Sigmoid colon (tissue), 6 donors: ENCODE measurements at regions not wholly inside any gene's neighbourhood (a gene's known extent, or its start where the extent isn't known, plus 50 kb on each side); places are given as distances from the start of the nearest gene placed in this dataset.

Experiments used
- DNase-seq: peaks from one replicate; pipeline ENCODE4 v3.0.0-alpha.2; 2019
- H3K27ac ChIP-seq, 4 donors: fragments of 200-600 bp; sonication (generic); one replicate each; pipeline ENCODE4 v1.5.1; 2016 to 2019; ENCODE audit warnings: mild to moderate bottlenecking in 1 of 4
- H3K27me3 ChIP-seq, 3 donors: fragments of 200-600 bp; sonication (generic); one replicate each; pipeline ENCODE4 v1.5.1; 2019; ENCODE audit warnings: mild to moderate bottlenecking in 1 of 3
- H3K36me3 ChIP-seq, 4 donors: fragments of 200-600 bp; sonication (generic); one replicate each; pipeline ENCODE4 v1.5.1; 2016 to 2019
- H3K4me1 ChIP-seq, 4 donors: fragments of 200-600 bp; sonication (generic); one replicate each; pipeline ENCODE4 v1.5.1; 2017 to 2019
- H3K4me3 ChIP-seq, 4 donors: fragments of 200-600 bp; sonication (generic); one replicate each; pipeline ENCODE4 v1.5.1; 2017 to 2019; ENCODE audit warnings: mild to moderate bottlenecking in 2 of 4, moderate library complexity in 1 of 4
- H3K9me3 ChIP-seq, 4 donors: fragments of 200-600 bp in 3 of 4; sonication (generic) in 3 of 4; one replicate each; pipeline versions ENCODE4 v1.5.1 to v1.6.1; 2013 to 2019
- EP300 ChIP-seq, 4 donors: sonication (generic); formaldehyde crosslinking; IDR thresholded peaks; one replicate each; pipeline ENCODE4 v1.6.1; 2017; ENCODE audit warnings: antibody characterized with exemption in 4 of 4
- POLR2A ChIP-seq, 2 donors: fragments of 450-650 bp; IDR thresholded peaks; one replicate each; pipeline ENCODE4 v1.6.1; 2016; ENCODE audit warnings: antibody characterized with exemption in 2 of 2, mild to moderate bottlenecking in 2 of 2, moderate library complexity in 2 of 2
- POLR2AphosphoS5 ChIP-seq, 4 donors: sonication (generic); formaldehyde crosslinking; IDR thresholded peaks; one replicate each; pipeline ENCODE4 v1.6.1; 2017; ENCODE audit warnings: antibody characterized with exemption in 4 of 4
- WGBS, 2 donors: extraction: QIAGEN DNeasy Blood & Tissue Kit; methylation state at CpG; one replicate each; pipeline ENCODE4 v1.1.7; 2013; 5-methylcytosine and 5-hydroxymethylcytosine counted together
- intact Hi-C: fragments of 100-400 bp; cut with DNase I; formaldehyde crosslinking; loops from one replicate; pipeline ENCODE4 v1.15.1; 2023
- TF ChIP-seq, protein P1 (sequence below), 4 experiments: fragments of 450-650 bp in 3 of 4; fragments of 200-600 bp in 1 of 4; IDR thresholded peaks; one replicate each; pipeline ENCODE4 v1.5.1; 2016 to 2019; ENCODE audit warnings: antibody characterized with exemption in 4 of 4, mild to moderate bottlenecking in 3 of 4, moderate library complexity in 2 of 4
- donor health status: healthy with polysubstance abuse.
- donor health status: healthy.

DNA sequence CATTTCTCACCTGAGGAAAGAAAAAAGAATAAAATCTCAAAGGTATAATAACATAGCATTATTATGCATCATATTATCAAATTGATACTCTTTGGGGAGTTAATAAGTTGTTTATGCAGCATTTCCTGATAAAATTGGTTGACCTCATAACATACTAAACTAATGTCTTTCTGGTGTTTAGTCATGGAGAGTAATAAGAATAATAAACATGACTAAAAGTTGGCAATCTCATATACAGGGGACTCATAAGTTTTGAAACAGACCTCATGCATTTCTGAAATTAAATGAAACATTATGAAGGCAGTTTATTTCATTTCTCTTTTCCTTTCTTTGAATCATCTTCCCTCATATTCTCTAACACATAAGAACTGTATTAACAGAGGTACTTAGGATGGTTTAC lies 60.5 kb upstream of the PRDM1 start:
- intact Hi-C loops, result no loop called here
- H3K27ac ChIP-seq, result no peak overlapping the region
- H3K4me1 ChIP-seq, result peaks cover 0 to 13% (median 8%) of the 10 kb centered on the region in 4 donors
- no peak for TF ChIP-seq POLR2A (IDR thresholded peaks at IDR 0.05)
- TF ChIP-seq POLR2AphosphoS5 (IDR thresholded peaks at IDR 0.05), result no peak
- TF ChIP-seq, protein P1, sequence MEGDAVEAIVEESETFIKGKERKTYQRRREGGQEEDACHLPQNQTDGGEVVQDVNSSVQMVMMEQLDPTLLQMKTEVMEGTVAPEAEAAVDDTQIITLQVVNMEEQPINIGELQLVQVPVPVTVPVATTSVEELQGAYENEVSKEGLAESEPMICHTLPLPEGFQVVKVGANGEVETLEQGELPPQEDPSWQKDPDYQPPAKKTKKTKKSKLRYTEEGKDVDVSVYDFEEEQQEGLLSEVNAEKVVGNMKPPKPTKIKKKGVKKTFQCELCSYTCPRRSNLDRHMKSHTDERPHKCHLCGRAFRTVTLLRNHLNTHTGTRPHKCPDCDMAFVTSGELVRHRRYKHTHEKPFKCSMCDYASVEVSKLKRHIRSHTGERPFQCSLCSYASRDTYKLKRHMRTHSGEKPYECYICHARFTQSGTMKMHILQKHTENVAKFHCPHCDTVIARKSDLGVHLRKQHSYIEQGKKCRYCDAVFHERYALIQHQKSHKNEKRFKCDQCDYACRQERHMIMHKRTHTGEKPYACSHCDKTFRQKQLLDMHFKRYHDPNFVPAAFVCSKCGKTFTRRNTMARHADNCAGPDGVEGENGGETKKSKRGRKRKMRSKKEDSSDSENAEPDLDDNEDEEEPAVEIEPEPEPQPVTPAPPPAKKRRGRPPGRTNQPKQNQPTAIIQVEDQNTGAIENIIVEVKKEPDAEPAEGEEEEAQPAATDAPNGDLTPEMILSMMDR (IDR thresholded peaks at IDR 0.05), result no peak
- no peak for TF ChIP-seq EP300 (IDR thresholded peaks at IDR 0.05)
- H3K36me3 ChIP-seq, result no peaks in the 10 kb centered on the region
- H3K27me3 ChIP-seq, result peaks cover 0 to 33% (median 0%) of the 10 kb centered on the region in 3 donors
- DNase-seq, result no peak
- no peak overlapping the region for H3K4me3 ChIP-seq
- no peaks in the 10 kb centered on the region for H3K9me3 ChIP-seq

- 93% methylated on average over 5 of the region's 5 CpGs for WGBS, 2 donors
- H3K9me3 ChIP-seq, result no peaks in the 10 kb centered on the region
- H3K36me3 ChIP-seq, result no peaks in the 10 kb centered on the region
- H3K4me1 ChIP-seq, result peaks cover 0 to 13% (median 8%) of the 10 kb centered on the region in 4 donors
- DNase-seq, result no peak
- H3K27me3 ChIP-seq, result peaks cover 0 to 30% (median 3%) of the 10 kb centered on the region in 3 donors
- H3K27ac ChIP-seq, result no peak overlapping the region
- no peak overlapping the region for H3K4me3 ChIP-seq
- intact Hi-C loops, result no loop called here
- TF ChIP-seq POLR2AphosphoS5 (IDR thresholded peaks at IDR 0.05) (no peak), EP300 (IDR thresholded peaks at IDR 0.05) (no peak), POLR2A (IDR thresholded peaks at IDR 0.05) (no peak)
- TF ChIP-seq, protein P1 (IDR thresholded peaks at IDR 0.05), result no peak
Observed at GRCh38 chr6:106022801-106023200, 63.3 kb upstream of the PRDM1 start.

DNA sequence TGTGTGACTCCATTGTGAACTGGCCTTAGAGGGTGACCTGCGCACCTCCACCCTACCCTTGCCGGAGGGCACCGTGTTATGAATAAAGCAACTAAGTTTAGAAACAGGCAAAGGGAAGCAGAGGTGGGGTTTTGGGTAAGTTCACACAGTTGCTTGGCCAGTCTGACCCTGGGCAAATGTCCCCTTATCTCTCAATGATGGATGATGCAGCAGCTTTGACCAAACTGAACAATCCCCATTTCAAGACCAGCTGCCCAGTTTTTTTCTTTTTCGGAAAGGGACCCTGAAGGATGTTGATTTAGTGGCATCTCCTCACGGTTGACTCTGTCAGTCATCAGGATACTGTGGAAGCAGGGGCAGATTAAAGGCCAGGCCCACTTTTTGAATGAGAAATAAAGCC lies 68.7 kb upstream of the PRDM1 start:
- Histone ChIP-seq H3K27ac (no peak overlapping the region), H3K4me1 (no peaks in the 10 kb centered on the region), H3K9me3 (no peaks in the 10 kb centered on the region), H3K27me3 (peaks cover 0 to 14% (median 3%) of the 10 kb centered on the region in 3 donors), H3K36me3 (no peaks in the 10 kb centered on the region), H3K4me3 (no peak overlapping the region)
- 94 to 95% methylated on average over 5 of the region's 5 CpGs for WGBS, 2 donors
- DNase-seq, result no peak
- intact Hi-C loops, result no loop called here
- TF ChIP-seq, protein P1 (IDR thresholded peaks at IDR 0.05), result no peak
- TF ChIP-seq EP300 (IDR thresholded peaks at IDR 0.05), result no peak
- TF ChIP-seq POLR2A (IDR thresholded peaks at IDR 0.05), result no peak
- TF ChIP-seq POLR2AphosphoS5 (IDR thresholded peaks at IDR 0.05), result no peak

DNA sequence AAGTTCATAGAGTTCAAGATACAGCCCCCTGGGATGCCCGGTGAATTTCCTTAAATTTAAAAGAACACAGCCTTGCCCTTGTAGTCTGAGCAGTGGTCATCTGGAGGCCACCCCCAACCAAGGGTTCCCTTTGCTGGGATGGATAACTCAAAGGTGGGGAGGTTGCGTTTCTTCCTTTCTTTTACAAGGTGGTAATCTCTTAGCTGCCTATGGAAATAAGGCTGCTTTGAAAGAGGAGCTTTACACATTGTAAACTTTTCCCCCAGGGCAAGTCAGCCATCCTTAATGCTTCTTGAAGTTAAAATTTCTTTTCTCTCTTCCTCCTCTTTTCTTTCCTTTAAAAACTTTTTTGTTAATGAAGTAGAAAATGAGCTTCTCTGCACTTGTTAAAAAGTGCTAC lies 71.2 kb upstream of the PRDM1 start:
- Histone ChIP-seq H3K4me1 (no peaks in the 10 kb centered on the region), H3K27ac (no peak overlapping the region), H3K36me3 (no peaks in the 10 kb centered on the region), H3K27me3 (peaks cover 0 to 14% (median 3%) of the 10 kb centered on the region in 3 donors), H3K9me3 (no peaks in the 10 kb centered on the region), H3K4me3 (no peak overlapping the region)
- WGBS, 2 donors, result 80 to 84% methylated on average over 2 of the region's 2 CpGs
- no peak for DNase-seq
- intact Hi-C loops, result no loop called here
- TF ChIP-seq, protein P1 (IDR thresholded peaks at IDR 0.05), result no peak
- TF ChIP-seq EP300 (IDR thresholded peaks at IDR 0.05) (no peak), POLR2A (IDR thresholded peaks at IDR 0.05) (no peak), POLR2AphosphoS5 (IDR thresholded peaks at IDR 0.05) (no peak)

- no peaks in the 10 kb centered on the region for H3K27me3 ChIP-seq
- no peaks in the 10 kb centered on the region for H3K36me3 ChIP-seq
- H3K4me1 ChIP-seq, result no peaks in the 10 kb centered on the region
- TF ChIP-seq EP300 (IDR thresholded peaks at IDR 0.05), result no peak
- intact Hi-C loops, result no loop called here
- no peak for DNase-seq
- H3K4me3 ChIP-seq, result no peak overlapping the region
- no peak overlapping the region for H3K27ac ChIP-seq
- no peaks in the 10 kb centered on the region for H3K9me3 ChIP-seq
- WGBS, 2 donors, result 92 to 93% methylated on average over 6 of the region's 6 CpGs
Observed at GRCh38 chr6:106011476-106011875, 74.7 kb upstream of the PRDM1 start.
